ENCODE measurements at regions not wholly inside any gene's neighbourhood (a gene's known extent, or its start where the extent isn't known, plus 50 kb on each side); places are given as distances from the start of the nearest gene placed in this dataset.

DNA sequence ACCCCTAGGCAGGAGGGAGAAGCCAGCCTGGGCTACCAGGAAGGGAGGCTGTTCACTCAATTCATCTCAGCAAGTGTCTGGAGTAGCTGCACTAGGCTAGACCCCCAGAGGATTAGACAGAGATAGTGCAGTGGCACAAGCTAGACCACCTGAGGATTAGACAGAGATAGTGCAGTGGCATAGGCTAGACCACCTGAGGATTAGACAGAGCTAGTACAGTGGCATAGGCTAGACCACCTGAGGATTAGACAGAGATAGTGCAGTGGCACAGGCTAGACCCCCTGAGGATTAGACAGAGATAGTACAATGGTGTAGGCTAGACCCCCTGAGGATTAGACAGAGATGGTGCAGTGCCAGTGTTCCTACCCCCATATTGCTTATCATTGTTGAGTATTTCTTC, 74.1 kb upstream of the SDK2 start:
- TF ChIP-seq, protein P1, sequence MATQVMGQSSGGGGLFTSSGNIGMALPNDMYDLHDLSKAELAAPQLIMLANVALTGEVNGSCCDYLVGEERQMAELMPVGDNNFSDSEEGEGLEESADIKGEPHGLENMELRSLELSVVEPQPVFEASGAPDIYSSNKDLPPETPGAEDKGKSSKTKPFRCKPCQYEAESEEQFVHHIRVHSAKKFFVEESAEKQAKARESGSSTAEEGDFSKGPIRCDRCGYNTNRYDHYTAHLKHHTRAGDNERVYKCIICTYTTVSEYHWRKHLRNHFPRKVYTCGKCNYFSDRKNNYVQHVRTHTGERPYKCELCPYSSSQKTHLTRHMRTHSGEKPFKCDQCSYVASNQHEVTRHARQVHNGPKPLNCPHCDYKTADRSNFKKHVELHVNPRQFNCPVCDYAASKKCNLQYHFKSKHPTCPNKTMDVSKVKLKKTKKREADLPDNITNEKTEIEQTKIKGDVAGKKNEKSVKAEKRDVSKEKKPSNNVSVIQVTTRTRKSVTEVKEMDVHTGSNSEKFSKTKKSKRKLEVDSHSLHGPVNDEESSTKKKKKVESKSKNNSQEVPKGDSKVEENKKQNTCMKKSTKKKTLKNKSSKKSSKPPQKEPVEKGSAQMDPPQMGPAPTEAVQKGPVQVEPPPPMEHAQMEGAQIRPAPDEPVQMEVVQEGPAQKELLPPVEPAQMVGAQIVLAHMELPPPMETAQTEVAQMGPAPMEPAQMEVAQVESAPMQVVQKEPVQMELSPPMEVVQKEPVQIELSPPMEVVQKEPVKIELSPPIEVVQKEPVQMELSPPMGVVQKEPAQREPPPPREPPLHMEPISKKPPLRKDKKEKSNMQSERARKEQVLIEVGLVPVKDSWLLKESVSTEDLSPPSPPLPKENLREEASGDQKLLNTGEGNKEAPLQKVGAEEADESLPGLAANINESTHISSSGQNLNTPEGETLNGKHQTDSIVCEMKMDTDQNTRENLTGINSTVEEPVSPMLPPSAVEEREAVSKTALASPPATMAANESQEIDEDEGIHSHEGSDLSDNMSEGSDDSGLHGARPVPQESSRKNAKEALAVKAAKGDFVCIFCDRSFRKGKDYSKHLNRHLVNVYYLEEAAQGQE (IDR thresholded peaks at IDR 0.05; ENCODE audit: borderline replicate concordance), result no peak
- TF ChIP-seq, protein P1 (CRISPR knock-in tag; IDR thresholded peaks at IDR 0.05; ENCODE audit: low read depth), result no peak
- TF ChIP-seq HDAC2 (IDR thresholded peaks at IDR 0.05) (no peak), ZNF589 (CRISPR knock-in tag; IDR thresholded peaks at IDR 0.05; ENCODE audit: low read depth) (no peak), PML (IDR thresholded peaks at IDR 0.05; ENCODE audit: low read length) (no peak), YY1 (IDR thresholded peaks at IDR 0.05; ENCODE audit: borderline replicate concordance in 1 of 3, control insufficient read depth in 1 of 3, extremely low read depth in 1 of 3, insufficient read depth in 3 of 3, insufficient read length in 1 of 3, insufficient replicate concordance in 2 of 3, low read depth in 1 of 3, low read length in 2 of 3) (no peak), POLR3G (IDR thresholded peaks at IDR 0.05; ENCODE audit: extremely low read depth, insufficient read length, insufficient replicate concordance) (no peak), PTRF (tag; IDR thresholded peaks at IDR 0.05) (no peak), MYC (IDR thresholded peaks at IDR 0.05; ENCODE audit: low read depth, low read length) (no peak), MYC (CRISPR knock-in tag; IDR thresholded peaks at IDR 0.05; ENCODE audit: borderline replicate concordance, low read depth) (no peak), ZNF354B (CRISPR knock-in tag; IDR thresholded peaks at IDR 0.05) (no peak), ARNT (IDR thresholded peaks at IDR 0.05) (no peak)
- TF ChIP-seq, protein P2, sequence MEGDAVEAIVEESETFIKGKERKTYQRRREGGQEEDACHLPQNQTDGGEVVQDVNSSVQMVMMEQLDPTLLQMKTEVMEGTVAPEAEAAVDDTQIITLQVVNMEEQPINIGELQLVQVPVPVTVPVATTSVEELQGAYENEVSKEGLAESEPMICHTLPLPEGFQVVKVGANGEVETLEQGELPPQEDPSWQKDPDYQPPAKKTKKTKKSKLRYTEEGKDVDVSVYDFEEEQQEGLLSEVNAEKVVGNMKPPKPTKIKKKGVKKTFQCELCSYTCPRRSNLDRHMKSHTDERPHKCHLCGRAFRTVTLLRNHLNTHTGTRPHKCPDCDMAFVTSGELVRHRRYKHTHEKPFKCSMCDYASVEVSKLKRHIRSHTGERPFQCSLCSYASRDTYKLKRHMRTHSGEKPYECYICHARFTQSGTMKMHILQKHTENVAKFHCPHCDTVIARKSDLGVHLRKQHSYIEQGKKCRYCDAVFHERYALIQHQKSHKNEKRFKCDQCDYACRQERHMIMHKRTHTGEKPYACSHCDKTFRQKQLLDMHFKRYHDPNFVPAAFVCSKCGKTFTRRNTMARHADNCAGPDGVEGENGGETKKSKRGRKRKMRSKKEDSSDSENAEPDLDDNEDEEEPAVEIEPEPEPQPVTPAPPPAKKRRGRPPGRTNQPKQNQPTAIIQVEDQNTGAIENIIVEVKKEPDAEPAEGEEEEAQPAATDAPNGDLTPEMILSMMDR (IDR thresholded peaks at IDR 0.05 in 2 of 3, conservative IDR thresholded peaks at IDR 0.05 in 1 of 3; ENCODE audit: insufficient read depth in 2 of 3, low read depth in 1 of 3, low read length in 3 of 3), result no peak
- TF ChIP-seq, protein P3, sequence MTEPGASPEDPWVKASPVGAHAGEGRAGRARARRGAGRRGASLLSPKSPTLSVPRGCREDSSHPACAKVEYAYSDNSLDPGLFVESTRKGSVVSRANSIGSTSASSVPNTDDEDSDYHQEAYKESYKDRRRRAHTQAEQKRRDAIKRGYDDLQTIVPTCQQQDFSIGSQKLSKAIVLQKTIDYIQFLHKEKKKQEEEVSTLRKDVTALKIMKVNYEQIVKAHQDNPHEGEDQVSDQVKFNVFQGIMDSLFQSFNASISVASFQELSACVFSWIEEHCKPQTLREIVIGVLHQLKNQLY (CRISPR knock-in tag; conservative IDR thresholded peaks at IDR 0.05), result no peak
- TF ChIP-seq, protein P4, sequence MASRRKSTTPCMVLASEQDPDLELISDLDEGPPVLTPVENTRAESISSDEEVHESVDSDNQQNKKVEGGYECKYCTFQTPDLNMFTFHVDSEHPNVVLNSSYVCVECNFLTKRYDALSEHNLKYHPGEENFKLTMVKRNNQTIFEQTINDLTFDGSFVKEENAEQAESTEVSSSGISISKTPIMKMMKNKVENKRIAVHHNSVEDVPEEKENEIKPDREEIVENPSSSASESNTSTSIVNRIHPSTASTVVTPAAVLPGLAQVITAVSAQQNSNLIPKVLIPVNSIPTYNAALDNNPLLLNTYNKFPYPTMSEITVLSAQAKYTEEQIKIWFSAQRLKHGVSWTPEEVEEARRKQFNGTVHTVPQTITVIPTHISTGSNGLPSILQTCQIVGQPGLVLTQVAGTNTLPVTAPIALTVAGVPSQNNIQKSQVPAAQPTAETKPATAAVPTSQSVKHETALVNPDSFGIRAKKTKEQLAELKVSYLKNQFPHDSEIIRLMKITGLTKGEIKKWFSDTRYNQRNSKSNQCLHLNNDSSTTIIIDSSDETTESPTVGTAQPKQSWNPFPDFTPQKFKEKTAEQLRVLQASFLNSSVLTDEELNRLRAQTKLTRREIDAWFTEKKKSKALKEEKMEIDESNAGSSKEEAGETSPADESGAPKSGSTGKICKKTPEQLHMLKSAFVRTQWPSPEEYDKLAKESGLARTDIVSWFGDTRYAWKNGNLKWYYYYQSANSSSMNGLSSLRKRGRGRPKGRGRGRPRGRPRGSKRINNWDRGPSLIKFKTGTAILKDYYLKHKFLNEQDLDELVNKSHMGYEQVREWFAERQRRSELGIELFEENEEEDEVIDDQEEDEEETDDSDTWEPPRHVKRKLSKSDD (conservative IDR thresholded peaks at IDR 0.05; ENCODE audit: low read length), result no peak
- TF ChIP-seq, protein P5, sequence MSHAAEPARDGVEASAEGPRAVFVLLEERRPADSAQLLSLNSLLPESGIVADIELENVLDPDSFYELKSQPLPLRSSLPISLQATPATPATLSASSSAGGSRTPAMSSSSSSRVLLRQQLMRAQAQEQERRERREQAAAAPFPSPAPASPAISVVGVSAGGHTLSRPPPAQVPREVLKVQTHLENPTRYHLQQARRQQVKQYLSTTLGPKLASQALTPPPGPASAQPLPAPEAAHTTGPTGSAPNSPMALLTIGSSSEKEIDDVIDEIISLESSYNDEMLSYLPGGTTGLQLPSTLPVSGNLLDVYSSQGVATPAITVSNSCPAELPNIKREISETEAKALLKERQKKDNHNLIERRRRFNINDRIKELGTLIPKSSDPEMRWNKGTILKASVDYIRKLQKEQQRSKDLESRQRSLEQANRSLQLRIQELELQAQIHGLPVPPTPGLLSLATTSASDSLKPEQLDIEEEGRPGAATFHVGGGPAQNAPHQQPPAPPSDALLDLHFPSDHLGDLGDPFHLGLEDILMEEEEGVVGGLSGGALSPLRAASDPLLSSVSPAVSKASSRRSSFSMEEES (CRISPR knock-in tag; IDR thresholded peaks at IDR 0.05), result no peak
